K562 (cell line): ENCODE measurements at regions not wholly inside any gene's neighbourhood (a gene's known extent, or its start where the extent isn't known, plus 50 kb on each side); places are given as distances from the start of the nearest gene placed in this dataset.
A peak's percentile ranks its signal among the peaks of the same experiment; 100 is the strongest.

ENCODE experiments used
- ATAC-seq: fragments of 200-7000 bp; cut with Tn5 transposase; 3 replicates; pipeline ENCODE4 v1.9.1; 2020; ENCODE audit warnings: moderate library complexity
- BruUV-seq: library from RNA; stranded (reverse); fragments of 400-500 nt; replicated peaks from 2 replicates; lab custom pipeline; 2021; lab: Mats Ljungman, UMichigan
- CTCF ChIA-PET: fragments of 300-600 bp; formaldehyde crosslinking; extraction: SDS; loops from one replicate; lab custom pipeline; 2021; ENCODE audit warnings: low intra/inter-chr PET ratio; lab: Yijun Ruan, JAX
- POLR2A ChIA-PET: fragments of 300-600, 350-650 bp; sonication (Branson Sonifier 250); formaldehyde crosslinking; extraction: SDS; loops from one replicate; lab custom pipeline; 2021; ENCODE audit warnings: antibody characterized with exemption, inconsistent platforms; lab: Yijun Ruan, JAX
- DNase-seq, 4 experiments: peaks; one replicate each; pipeline versions ENCODE4 v3.0.0 to v3.0.0-alpha.2; 2011 to 2018; ENCODE audit warnings: low spot score in 3 of 4, mixed read lengths in 3 of 4; ENCODE audit errors: extremely low read depth in 1 of 4
- FAIRE-seq: peaks from 2 replicates; lab custom pipeline; 2011; peaks lifted over from hg19 to GRCh38; lab: Jason Lieb, UNC
- H2AFZ ChIP-seq: 2 replicates; pipeline ENCODE4 v1.6.0; 2011; ENCODE audit warnings: low read depth, low read length, control low read depth, inconsistent platforms
- H3K27ac ChIP-seq: fragments of 200-600 bp; 3 replicates; pipeline ENCODE4 v1.8.0; 2011; ENCODE audit warnings: low read depth, mild to moderate bottlenecking, control low read depth, inconsistent platforms, low read length, moderate library complexity, mixed read lengths; ENCODE audit errors: extremely low read depth
- H3K27me3 ChIP-seq, 2 experiments: fragments of 300-600 bp in 1 of 2; 2 replicates in 1 of 2; 3 replicates in 1 of 2; pipeline versions ENCODE4 v1.6.0 to v1.8.0; 2011; ENCODE audit warnings: inconsistent platforms in 2 of 2, low read length in 2 of 2, mild to moderate bottlenecking in 1 of 2, mixed read lengths in 1 of 2, moderate library complexity in 1 of 2; ENCODE audit not compliant: control insufficient read depth in 2 of 2, insufficient read depth in 2 of 2
- H3K36me3 ChIP-seq: fragments of 300-600 bp; 3 replicates; pipeline ENCODE4 v1.8.0; 2011; ENCODE audit warnings: mild to moderate bottlenecking, low read length, inconsistent platforms; ENCODE audit not compliant: control insufficient read depth, insufficient read depth
- H3K4me1 ChIP-seq, 2 experiments: fragments of 200-600 bp in 1 of 2; replicated peaks in 1 of 2; 2 replicates in 1 of 2; 3 replicates in 1 of 2; pipeline versions ENCODE4 v1.5.1 to v1.8.0; 2011; ENCODE audit warnings: inconsistent platforms in 2 of 2, low read length in 2 of 2, mild to moderate bottlenecking in 1 of 2, mixed read lengths in 1 of 2, moderate library complexity in 1 of 2; ENCODE audit not compliant: control insufficient read depth in 2 of 2, insufficient read depth in 2 of 2
- H3K4me2 ChIP-seq: 2 replicates; pipeline ENCODE4 v1.6.1; 2011; ENCODE audit warnings: low read length, control low read depth, inconsistent platforms, mixed read lengths; ENCODE audit not compliant: insufficient read depth
- H3K4me3 ChIP-seq: fragments of 200-600 bp; sonication (generic), shearing (Covaris generic); 2 replicates; pipeline ENCODE4 v1.5.1; 2016; ENCODE audit warnings: control low read depth, inconsistent platforms
- H3K79me2 ChIP-seq: fragments of 200-600 bp; 3 replicates; pipeline ENCODE4 v1.8.0; 2011; ENCODE audit warnings: low read length, inconsistent platforms; ENCODE audit not compliant: control insufficient read depth, insufficient read depth
- H3K9ac ChIP-seq, 2 experiments: 2 replicates each; pipeline versions ENCODE4 v1.6.0 to v1.6.1; 2011; ENCODE audit warnings: low read depth in 2 of 2, low read length in 2 of 2, control low read depth in 1 of 2, inconsistent platforms in 1 of 2, mild to moderate bottlenecking in 1 of 2, mixed read lengths in 1 of 2; ENCODE audit not compliant: insufficient read depth in 1 of 2
- H3K9me1 ChIP-seq: one replicate; pipeline ENCODE4 v1.6.0; 2011; ENCODE audit warnings: inconsistent platforms, mild to moderate bottlenecking, low read length, moderate library complexity; ENCODE audit not compliant: control insufficient read depth, insufficient read depth
- H3K9me3 ChIP-seq: replicated peaks from 2 replicates; pipeline ENCODE4 v1.5.1; 2011; ENCODE audit warnings: low read depth, low read length, inconsistent platforms; ENCODE audit not compliant: control insufficient read depth, insufficient read depth
- H4K20me1 ChIP-seq: replicated peaks from 2 replicates; pipeline ENCODE4 v1.6.1; 2011; ENCODE audit warnings: low read length, inconsistent platforms, mixed read lengths; ENCODE audit not compliant: control insufficient read depth, insufficient read depth
- C11orf30 ChIP-seq: fragments of 450-650 bp; IDR thresholded peaks from 2 replicates; pipeline ENCODE4 v1.6.1; 2016; ENCODE audit warnings: low read depth, mild to moderate bottlenecking
- CBX3 ChIP-seq, 2 experiments: IDR thresholded peaks; 1 replicate in 1 of 2; 2 replicates in 1 of 2; pipeline ENCODE4 v1.6.1; 2012; ENCODE audit warnings: inconsistent platforms in 2 of 2, low read length in 2 of 2, borderline replicate concordance in 1 of 2, control low read depth in 1 of 2
- CHD2 ChIP-seq: IDR thresholded peaks from 2 replicates; pipeline ENCODE4 v1.6.1; 2011; ENCODE audit warnings: low read depth, low read length
- GMEB1 ChIP-seq: fragments of 250-450 bp; sonication (Bioruptor Pico); IDR thresholded peaks from 2 replicates; pipeline ENCODE4 v1.4.0; 2020; ENCODE audit warnings: mild to moderate bottlenecking
- HCFC1 ChIP-seq: IDR thresholded peaks from 2 replicates; pipeline ENCODE4 v1.6.1; 2012; ENCODE audit warnings: low read depth, low read length, improper control_type of control experiment
- HNRNPUL1 ChIP-seq: fragments of 200-400 bp; formaldehyde crosslinking; IDR thresholded peaks from 2 replicates; pipeline ENCODE4 v1.6.1; 2017; ENCODE audit warnings: low read length
- HSF4 ChIP-seq: fragments of 250-450 bp; sonication (Bioruptor Pico); IDR thresholded peaks from 2 replicates; pipeline ENCODE4 v2.1.2; 2022; ENCODE audit warnings: mild to moderate bottlenecking, moderate library complexity, borderline replicate concordance
- IRF9 ChIP-seq: fragments of 450-650 bp; IDR thresholded peaks from 2 replicates; pipeline ENCODE4 v1.6.1; 2016; ENCODE audit warnings: missing biosample characterization, missing genetic modification characterization
- MAFK ChIP-seq: IDR thresholded peaks from 2 replicates; pipeline ENCODE4 v1.6.1; 2011; ENCODE audit warnings: low read length, improper control_type of control experiment
- SMAD3 ChIP-seq: fragments of 450-650 bp; formaldehyde crosslinking; conservative IDR thresholded peaks from 2 replicates; pipeline ENCODE4 v1.4.0; 2020; ENCODE audit warnings: mild to moderate bottlenecking
- STAG1 ChIP-seq: sonication (generic); formaldehyde crosslinking; IDR thresholded peaks from 2 replicates; pipeline ENCODE4 v1.5.0; 2020; ENCODE audit warnings: missing genetic modification reagents, borderline replicate concordance
- XRCC5 ChIP-seq: fragments of 200-400 bp; formaldehyde crosslinking; IDR thresholded peaks from 2 replicates; pipeline ENCODE4 v1.6.1; 2017; ENCODE audit warnings: low read depth, mild to moderate bottlenecking, low read length
- ZBTB1 ChIP-seq: sonication (generic); formaldehyde crosslinking; IDR thresholded peaks from 2 replicates; pipeline ENCODE4 v1.8.1; 2023; ENCODE audit warnings: missing genetic modification reagents, low read depth, mild to moderate bottlenecking, borderline replicate concordance
- ZNF316 ChIP-seq: fragments of 450-650 bp; IDR thresholded peaks from 2 replicates; pipeline ENCODE4 v1.6.1; 2016
- ZNF707 ChIP-seq: fragments of 250-450 bp; sonication (Bioruptor Pico); conservative IDR thresholded peaks from 2 replicates; pipeline ENCODE4 v1.8.0; 2022; ENCODE audit warnings: inconsistent platforms, mild to moderate bottlenecking, moderate library complexity
- ZSCAN29 ChIP-seq: fragments of 450-650 bp; IDR thresholded peaks from 2 replicates; pipeline ENCODE4 v1.6.1; 2017
- WGBS: fragments of 100-300 bp; shearing (Covaris generic); methylation state at CpG from one replicate; pipeline ENCODE4 v1.1.6; 2016; ENCODE audit warnings: low coverage, mixed read lengths; ENCODE audit not compliant: insufficient coverage; ENCODE audit errors: missing lambda C conversion rate; 5-methylcytosine and 5-hydroxymethylcytosine counted together
- in situ Hi-C: fragments of 300-500 bp; cut with MboI; formaldehyde crosslinking; loops from 4 replicates; pipeline ENCODE4 v1.15.0; 2018; ENCODE audit warnings: inconsistent platforms, mixed read lengths
- intact Hi-C: fragments of 100-400 bp; cut with micrococcal nuclease; formaldehyde crosslinking; loops from 2 replicates; pipeline ENCODE4 v1.14.2; 2022
- TF ChIP-seq, protein P1 (sequence below): fragments of 450-650 bp; formaldehyde crosslinking; IDR thresholded peaks from 2 replicates; pipeline ENCODE4 v1.4.0; 2022; ENCODE audit warnings: missing genetic modification characterization
- TF ChIP-seq, protein P2 (sequence below): fragments of 450-650 bp; formaldehyde crosslinking; IDR thresholded peaks from 2 replicates; pipeline ENCODE4 v1.4.0; 2020; ENCODE audit warnings: mild to moderate bottlenecking, moderate library complexity

DNA sequence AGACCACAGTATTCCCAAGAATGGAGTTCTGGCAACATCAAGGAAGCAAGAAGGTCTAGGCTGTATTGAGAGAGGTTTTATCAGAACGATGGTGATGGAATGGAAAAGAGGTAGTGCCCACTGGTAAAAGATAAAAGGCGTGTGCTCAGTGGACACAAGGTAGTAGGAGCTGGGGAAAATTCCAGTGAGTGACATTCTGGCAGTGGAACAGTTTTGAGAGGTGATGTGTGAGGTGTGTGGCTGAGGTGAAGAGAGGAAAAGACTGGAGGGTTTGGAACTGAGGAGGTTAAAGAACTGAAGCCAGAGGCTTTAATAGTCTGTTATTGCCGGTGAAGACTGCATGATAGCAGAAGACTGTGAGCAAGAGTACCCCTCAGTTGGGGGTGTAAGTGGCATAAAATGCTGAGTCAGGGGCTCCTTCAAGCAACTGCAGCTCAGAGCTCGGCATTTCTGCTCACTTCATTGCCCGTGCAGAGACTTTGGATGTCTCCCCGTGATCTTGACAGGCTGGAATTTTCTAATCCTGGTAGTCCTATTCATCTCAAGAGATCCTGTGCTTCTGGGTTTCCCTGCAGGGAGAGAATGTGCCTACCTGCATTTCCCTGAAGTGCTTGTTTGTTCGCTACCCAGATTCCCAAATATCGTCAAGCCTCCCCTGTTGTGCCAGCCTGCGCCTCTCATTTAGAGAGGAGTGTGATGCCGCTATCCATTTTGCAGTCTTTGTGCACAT, 191.0 kb downstream of the SATB1 start (continued):
- no peak for TF ChIP-seq SMAD3 (CRISPR knock-in tag)
- TF ChIP-seq MAFK: peak; percentile 59
- no peak for TF ChIP-seq IRF9 (tag)
- TF ChIP-seq HSF4: no peak
- TF ChIP-seq C11orf30: peak; percentile 68; the same call in 1 of the 2 replicates

DNA sequence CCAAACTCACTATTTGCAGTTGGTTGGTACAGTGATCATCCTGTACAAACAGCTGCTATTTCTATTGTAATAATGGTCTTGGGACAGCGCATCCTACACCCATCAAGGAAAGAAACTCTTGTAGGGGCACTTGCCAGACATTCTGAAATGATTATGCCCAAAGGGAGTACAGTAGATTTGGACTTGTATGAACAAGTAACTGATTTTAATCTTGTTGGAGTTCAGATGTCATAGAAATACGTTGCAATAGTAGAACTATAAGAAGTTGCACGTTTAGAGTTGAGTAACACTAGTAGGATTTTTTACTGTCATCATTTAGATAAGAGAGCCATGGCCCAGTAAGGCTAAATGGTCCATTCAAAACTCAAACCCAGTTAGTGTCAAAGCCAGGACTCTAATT, 192.8 kb downstream of the SATB1 start:
- FAIRE-seq (no peak), DNase-seq (no peak), ATAC-seq (no peak)
- H2AFZ ChIP-seq: no peak overlapping the region
- no peaks in the 10 kb centered on the region for H3K36me3 ChIP-seq
- H3K27ac ChIP-seq: no peak overlapping the region
- H3K9me1 ChIP-seq: no peaks in the 10 kb centered on the region
- 0% methylated on average over 3 of the region's 3 CpGs for WGBS
- H3K27me3 ChIP-seq: no peaks in the 10 kb centered on the region
- H3K4me2 ChIP-seq: no peak overlapping the region
- intact Hi-C loops: no loop called here
- BruUV-seq: no TSS peak
- in situ Hi-C loops: no loop called here
- no peaks in the 10 kb centered on the region for H3K9me3 ChIP-seq
- H3K4me1 ChIP-seq: no peaks in the 10 kb centered on the region
- H4K20me1 ChIP-seq: no peaks in the 10 kb centered on the region
- no peak overlapping the region for H3K4me3 ChIP-seq
- POLR2A ChIA-PET: no interaction called here
- no peaks in the 10 kb centered on the region for H3K79me2 ChIP-seq
- CTCF ChIA-PET: no interaction called here
- no peak overlapping the region for H3K9ac ChIP-seq
- TF ChIP-seq GMEB1 (no peak), ZSCAN29 (no peak), HCFC1 (no peak), HNRNPUL1 (no peak), ZBTB1 (CRISPR knock-in tag) (no peak), ZNF316 (no peak), ZNF707 (CRISPR knock-in tag) (no peak), STAG1 (CRISPR knock-in tag) (no peak), CHD2 (no peak), CBX3 (IDR thresholded peaks at IDR 0.05; ENCODE audit: borderline replicate concordance in 1 of 2, low read length in 2 of 2) (no peak), XRCC5 (no peak)
- TF ChIP-seq, protein P1, sequence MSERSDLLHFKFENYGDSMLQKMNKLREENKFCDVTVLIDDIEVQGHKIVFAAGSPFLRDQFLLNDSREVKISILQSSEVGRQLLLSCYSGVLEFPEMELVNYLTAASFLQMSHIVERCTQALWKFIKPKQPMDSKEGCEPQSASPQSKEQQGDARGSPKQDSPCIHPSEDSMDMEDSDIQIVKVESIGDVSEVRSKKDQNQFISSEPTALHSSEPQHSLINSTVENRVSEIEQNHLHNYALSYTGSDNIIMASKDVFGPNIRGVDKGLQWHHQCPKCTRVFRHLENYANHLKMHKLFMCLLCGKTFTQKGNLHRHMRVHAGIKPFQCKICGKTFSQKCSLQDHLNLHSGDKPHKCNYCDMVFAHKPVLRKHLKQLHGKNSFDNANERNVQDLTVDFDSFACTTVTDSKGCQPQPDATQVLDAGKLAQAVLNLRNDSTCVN: no peak
- TF ChIP-seq, protein P2, sequence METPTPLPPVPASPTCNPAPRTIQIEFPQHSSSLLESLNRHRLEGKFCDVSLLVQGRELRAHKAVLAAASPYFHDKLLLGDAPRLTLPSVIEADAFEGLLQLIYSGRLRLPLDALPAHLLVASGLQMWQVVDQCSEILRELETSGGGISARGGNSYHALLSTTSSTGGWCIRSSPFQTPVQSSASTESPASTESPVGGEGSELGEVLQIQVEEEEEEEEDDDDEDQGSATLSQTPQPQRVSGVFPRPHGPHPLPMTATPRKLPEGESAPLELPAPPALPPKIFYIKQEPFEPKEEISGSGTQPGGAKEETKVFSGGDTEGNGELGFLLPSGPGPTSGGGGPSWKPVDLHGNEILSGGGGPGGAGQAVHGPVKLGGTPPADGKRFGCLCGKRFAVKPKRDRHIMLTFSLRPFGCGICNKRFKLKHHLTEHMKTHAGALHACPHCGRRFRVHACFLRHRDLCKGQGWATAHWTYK (CRISPR knock-in tag): no peak
